ENCODE measurements at regions not wholly inside any gene's neighbourhood (a gene's known extent, or its start where the extent isn't known, plus 50 kb on each side); places are given as distances from the start of the nearest gene placed in this dataset.

GRCh38 chr16:59341368-59341767, 607.3 kb upstream of the GOT2 start:
- TF ChIP-seq FOXP2 (optimal IDR thresholded peaks at IDR 0.05; ENCODE audit: borderline replicate concordance, extremely low read depth, extremely low read length, insufficient read depth) (no peak), SIN3A (IDR thresholded peaks at IDR 0.05; ENCODE audit: borderline replicate concordance, insufficient read depth, low read length) (no peak), TAF1 (IDR thresholded peaks at IDR 0.05; ENCODE audit: borderline replicate concordance, insufficient read depth, low read length) (no peak), REST (IDR thresholded peaks at IDR 0.05; ENCODE audit: insufficient read depth in 1 of 2, low read depth in 2 of 2, low read length in 2 of 2) (no peak), POLR2AphosphoS5 (IDR thresholded peaks at IDR 0.05; ENCODE audit: low read depth, low read length) (no peak)

- no peak for TF ChIP-seq SIN3A (IDR thresholded peaks at IDR 0.05; ENCODE audit: borderline replicate concordance, insufficient read depth, low read length)
- no peak for TF ChIP-seq TAF1 (IDR thresholded peaks at IDR 0.05; ENCODE audit: borderline replicate concordance, insufficient read depth, low read length)
- TF ChIP-seq POLR2AphosphoS5 (IDR thresholded peaks at IDR 0.05; ENCODE audit: low read depth, low read length) = no peak
- no peak for TF ChIP-seq FOXP2 (optimal IDR thresholded peaks at IDR 0.05; ENCODE audit: borderline replicate concordance, extremely low read depth, extremely low read length, insufficient read depth)
- TF ChIP-seq REST (IDR thresholded peaks at IDR 0.05; ENCODE audit: insufficient read depth in 1 of 2, low read depth in 2 of 2, low read length in 2 of 2) = no peak
Measured at GRCh38 chr16:59339871-59340270, 605.8 kb upstream of the GOT2 start.

- TF ChIP-seq TAF1 (IDR thresholded peaks at IDR 0.05; ENCODE audit: borderline replicate concordance, insufficient read depth, low read length) (no peak), REST (IDR thresholded peaks at IDR 0.05; ENCODE audit: insufficient read depth in 1 of 2, low read depth in 2 of 2, low read length in 2 of 2) (no peak), FOXP2 (optimal IDR thresholded peaks at IDR 0.05; ENCODE audit: borderline replicate concordance, extremely low read depth, extremely low read length, insufficient read depth) (no peak), POLR2AphosphoS5 (IDR thresholded peaks at IDR 0.05; ENCODE audit: low read depth, low read length) (no peak), SIN3A (IDR thresholded peaks at IDR 0.05; ENCODE audit: borderline replicate concordance, insufficient read depth, low read length) (no peak)
Measured at GRCh38 chr16:59336136-59336695, 602.1 kb upstream of the GOT2 start.

- TF ChIP-seq SIN3A (IDR thresholded peaks at IDR 0.05; ENCODE audit: borderline replicate concordance, insufficient read depth, low read length) = no peak
- TF ChIP-seq POLR2AphosphoS5 (IDR thresholded peaks at IDR 0.05; ENCODE audit: low read depth, low read length) = no peak
- no peak for TF ChIP-seq FOXP2 (optimal IDR thresholded peaks at IDR 0.05; ENCODE audit: borderline replicate concordance, extremely low read depth, extremely low read length, insufficient read depth)
- TF ChIP-seq REST (IDR thresholded peaks at IDR 0.05; ENCODE audit: insufficient read depth in 1 of 2, low read depth in 2 of 2, low read length in 2 of 2) = no peak
- no peak for TF ChIP-seq TAF1 (IDR thresholded peaks at IDR 0.05; ENCODE audit: borderline replicate concordance, insufficient read depth, low read length)
Measured at GRCh38 chr16:59330019-59330670, 596.0 kb upstream of the GOT2 start.

Data from PFSK-1 (cell line).